WTC11 (cell line): ENCODE measurements at regions not wholly inside any gene's neighbourhood (a gene's known extent, or its start where the extent isn't known, plus 50 kb on each side); places are given as distances from the start of the nearest gene placed in this dataset.

Experiments used
- ATAC-seq: fragments of 200-7000 bp; cut with Tn5 transposase; 2 replicates; pipeline ENCODE4 v1.10.0; 2021; ENCODE audit warnings: mild to moderate bottlenecking, moderate library complexity
- CTCF ChIA-PET: fragments of 300-600 bp; sonication (Branson Sonifier 250); formaldehyde crosslinking; loops from one replicate; lab custom pipeline; 2021; ENCODE audit warnings: antibody characterized with exemption; lab: Charles Lee
- POLR2A ChIA-PET: fragments of 350-600 bp; sonication (Branson Sonifier 250); formaldehyde crosslinking; loops from one replicate; lab custom pipeline; 2021; ENCODE audit warnings: antibody characterized with exemption; lab: Charles Lee
- DNase-seq: peaks from one replicate; pipeline ENCODE4 v3.0.0; 2021; ENCODE audit warnings: low spot score
- H3K27ac Mint-ChIP-seq: 2 replicates; pipeline ENCODE4 v1.8.0; 2021; ENCODE audit warnings: mixed read lengths
- H3K27me3 Mint-ChIP-seq: 2 replicates; pipeline ENCODE4 v1.8.0; 2021; ENCODE audit warnings: low read depth, mild to moderate bottlenecking, moderate library complexity, mixed read lengths
- H3K36me3 Mint-ChIP-seq: 2 replicates; pipeline ENCODE4 v1.8.0; 2021; ENCODE audit warnings: mixed read lengths
- H3K4me1 Mint-ChIP-seq: 2 replicates; pipeline ENCODE4 v1.8.0; 2022; ENCODE audit warnings: mixed read lengths
- H3K4me3 Mint-ChIP-seq: 2 replicates; pipeline ENCODE4 v1.8.0; 2021; ENCODE audit warnings: mild to moderate bottlenecking, moderate library complexity, mixed read lengths
- H3K9me3 Mint-ChIP-seq: 2 replicates; pipeline ENCODE4 v1.8.0; 2021; ENCODE audit warnings: mixed read lengths
- ATF1 ChIP-seq: sonication (generic); formaldehyde crosslinking; IDR thresholded peaks from 2 replicates; pipeline ENCODE4 v1.8.1; 2023; ENCODE audit warnings: mild to moderate bottlenecking, moderate library complexity, missing genetic modification reagents
- ELF4 ChIP-seq: sonication (generic); formaldehyde crosslinking; IDR thresholded peaks from 2 replicates; pipeline ENCODE4 v1.8.1; 2022; ENCODE audit warnings: low read depth, mild to moderate bottlenecking, moderate library complexity, missing genetic modification reagents
- HMGA2 ChIP-seq: fragments of 250-450 bp; sonication (Bioruptor Pico); IDR thresholded peaks from 2 replicates; pipeline ENCODE4 v1.4.0; 2021; ENCODE audit warnings: mild to moderate bottlenecking, moderate library complexity
- MAX ChIP-seq: sonication (generic); formaldehyde crosslinking; IDR thresholded peaks from 2 replicates; pipeline ENCODE4 v1.8.0; 2022; ENCODE audit warnings: mild to moderate bottlenecking, missing genetic modification reagents
- MXD4 ChIP-seq: fragments of 250-450 bp; sonication (Bioruptor Pico); IDR thresholded peaks from 2 replicates; pipeline ENCODE4 v1.8.0; 2021; ENCODE audit warnings: mild to moderate bottlenecking, moderate library complexity, borderline replicate concordance
- NR2C2 ChIP-seq: sonication (generic); formaldehyde crosslinking; IDR thresholded peaks from 2 replicates; pipeline ENCODE4 v1.8.0; 2022; ENCODE audit warnings: mild to moderate bottlenecking, missing genetic modification reagents
- PREB ChIP-seq: sonication (generic); formaldehyde crosslinking; IDR thresholded peaks from 2 replicates; pipeline ENCODE4 v1.8.1; 2022; ENCODE audit warnings: mild to moderate bottlenecking, missing genetic modification reagents, moderate library complexity, borderline replicate concordance
- RELA ChIP-seq: sonication (generic); formaldehyde crosslinking; IDR thresholded peaks from 2 replicates; pipeline ENCODE4 v1.8.1; 2022; ENCODE audit warnings: missing genetic modification reagents, mild to moderate bottlenecking, borderline replicate concordance
- RORB ChIP-seq: fragments of 250-450 bp; sonication (Bioruptor Pico); IDR thresholded peaks from 2 replicates; pipeline ENCODE4 v1.9.0; 2021; ENCODE audit warnings: mild to moderate bottlenecking
- TCF7 ChIP-seq: sonication (generic); formaldehyde crosslinking; IDR thresholded peaks from 2 replicates; pipeline ENCODE4 v1.8.0; 2022; ENCODE audit warnings: mild to moderate bottlenecking, low read depth, missing genetic modification reagents, moderate library complexity
- USF1 ChIP-seq: sonication (generic); formaldehyde crosslinking; IDR thresholded peaks from 2 replicates; pipeline ENCODE4 v1.8.0; 2022; ENCODE audit warnings: mild to moderate bottlenecking, missing genetic modification reagents
- ZBTB43 ChIP-seq: sonication (generic); formaldehyde crosslinking; IDR thresholded peaks from 2 replicates; pipeline ENCODE4 v1.8.1; 2023; ENCODE audit warnings: mild to moderate bottlenecking, missing genetic modification reagents
- ZNF317 ChIP-seq: sonication (generic); formaldehyde crosslinking; IDR thresholded peaks from 2 replicates; pipeline ENCODE4 v1.8.1; 2023; ENCODE audit warnings: low read depth, mild to moderate bottlenecking, moderate library complexity, missing genetic modification reagents, borderline replicate concordance
- ZNF423 ChIP-seq: fragments of 250-450 bp; sonication (Bioruptor Pico); IDR thresholded peaks from 2 replicates; pipeline ENCODE4 v2.1.2; 2022; ENCODE audit warnings: mild to moderate bottlenecking, moderate library complexity
- ZNF425 ChIP-seq: fragments of 250-450 bp; sonication (Bioruptor Pico); conservative IDR thresholded peaks from 2 replicates; pipeline ENCODE4 v1.9.0; 2021; ENCODE audit warnings: mild to moderate bottlenecking
- TF ChIP-seq, protein P1 (sequence below): fragments of 250-450 bp; sonication (Bioruptor Pico); IDR thresholded peaks from 2 replicates; pipeline ENCODE4 v1.9.0; 2021; ENCODE audit warnings: mild to moderate bottlenecking
- TF ChIP-seq, protein P2 (sequence below): sonication (generic); formaldehyde crosslinking; IDR thresholded peaks from 2 replicates; pipeline ENCODE4 v1.8.1; 2023; ENCODE audit warnings: mild to moderate bottlenecking, missing genetic modification reagents, moderate library complexity
- TF ChIP-seq, protein P3 (sequence below): sonication (generic); formaldehyde crosslinking; IDR thresholded peaks from 2 replicates; pipeline ENCODE4 v1.8.1; 2023; ENCODE audit warnings: mild to moderate bottlenecking, missing genetic modification reagents, borderline replicate concordance
- TF ChIP-seq, protein P4 (sequence below): fragments of 250-450 bp; sonication (Bioruptor Pico); IDR thresholded peaks from 2 replicates; pipeline ENCODE4 v1.9.0; 2021; ENCODE audit warnings: mild to moderate bottlenecking
- TF ChIP-seq, protein P5 (sequence below): fragments of 250-450 bp; sonication (Bioruptor Pico); IDR thresholded peaks from 2 replicates; pipeline ENCODE4 v2.1.2; 2022; ENCODE audit warnings: mild to moderate bottlenecking, moderate library complexity

GRCh38 chrX:1140236-1140681 is 72.2 kb downstream of the CRLF2 start:
- POLR2A ChIA-PET: no interaction called here
- Mint-ChIP-seq H3K27me3 (no peaks in the 10 kb centered on the region), H3K27ac (no peak overlapping the region), H3K9me3 (peaks cover 8% of the 10 kb centered on the region), H3K4me3 (no peak overlapping the region), H3K4me1 (peaks cover 7% of the 10 kb centered on the region; the same call in 1 of the 2 replicates), H3K36me3 (peaks cover 4% of the 10 kb centered on the region; the same call in 1 of the 2 replicates)
- TF ChIP-seq, protein P1, sequence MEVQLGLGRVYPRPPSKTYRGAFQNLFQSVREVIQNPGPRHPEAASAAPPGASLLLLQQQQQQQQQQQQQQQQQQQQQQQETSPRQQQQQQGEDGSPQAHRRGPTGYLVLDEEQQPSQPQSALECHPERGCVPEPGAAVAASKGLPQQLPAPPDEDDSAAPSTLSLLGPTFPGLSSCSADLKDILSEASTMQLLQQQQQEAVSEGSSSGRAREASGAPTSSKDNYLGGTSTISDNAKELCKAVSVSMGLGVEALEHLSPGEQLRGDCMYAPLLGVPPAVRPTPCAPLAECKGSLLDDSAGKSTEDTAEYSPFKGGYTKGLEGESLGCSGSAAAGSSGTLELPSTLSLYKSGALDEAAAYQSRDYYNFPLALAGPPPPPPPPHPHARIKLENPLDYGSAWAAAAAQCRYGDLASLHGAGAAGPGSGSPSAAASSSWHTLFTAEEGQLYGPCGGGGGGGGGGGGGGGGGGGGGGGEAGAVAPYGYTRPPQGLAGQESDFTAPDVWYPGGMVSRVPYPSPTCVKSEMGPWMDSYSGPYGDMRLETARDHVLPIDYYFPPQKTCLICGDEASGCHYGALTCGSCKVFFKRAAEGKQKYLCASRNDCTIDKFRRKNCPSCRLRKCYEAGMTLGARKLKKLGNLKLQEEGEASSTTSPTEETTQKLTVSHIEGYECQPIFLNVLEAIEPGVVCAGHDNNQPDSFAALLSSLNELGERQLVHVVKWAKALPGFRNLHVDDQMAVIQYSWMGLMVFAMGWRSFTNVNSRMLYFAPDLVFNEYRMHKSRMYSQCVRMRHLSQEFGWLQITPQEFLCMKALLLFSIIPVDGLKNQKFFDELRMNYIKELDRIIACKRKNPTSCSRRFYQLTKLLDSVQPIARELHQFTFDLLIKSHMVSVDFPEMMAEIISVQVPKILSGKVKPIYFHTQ (CRISPR knock-in tag): no peak
- TF ChIP-seq HMGA2 (CRISPR knock-in tag) (no peak), MAX (no peak), MXD4 (no peak), RELA (CRISPR knock-in tag) (no peak), ELF4 (no peak), RORB (CRISPR knock-in tag) (no peak), ZNF425 (CRISPR knock-in tag) (no peak), USF1 (CRISPR knock-in tag) (no peak), ZNF317 (CRISPR knock-in tag) (no peak), ATF1 (no peak), PREB (no peak), TCF7 (no peak), NR2C2 (CRISPR knock-in tag) (no peak), ZBTB43 (CRISPR knock-in tag) (no peak), ZNF423 (no peak)
- TF ChIP-seq, protein P2, sequence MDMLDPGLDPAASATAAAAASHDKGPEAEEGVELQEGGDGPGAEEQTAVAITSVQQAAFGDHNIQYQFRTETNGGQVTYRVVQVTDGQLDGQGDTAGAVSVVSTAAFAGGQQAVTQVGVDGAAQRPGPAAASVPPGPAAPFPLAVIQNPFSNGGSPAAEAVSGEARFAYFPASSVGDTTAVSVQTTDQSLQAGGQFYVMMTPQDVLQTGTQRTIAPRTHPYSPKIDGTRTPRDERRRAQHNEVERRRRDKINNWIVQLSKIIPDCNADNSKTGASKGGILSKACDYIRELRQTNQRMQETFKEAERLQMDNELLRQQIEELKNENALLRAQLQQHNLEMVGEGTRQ (CRISPR knock-in tag): no peak
- TF ChIP-seq, protein P3, sequence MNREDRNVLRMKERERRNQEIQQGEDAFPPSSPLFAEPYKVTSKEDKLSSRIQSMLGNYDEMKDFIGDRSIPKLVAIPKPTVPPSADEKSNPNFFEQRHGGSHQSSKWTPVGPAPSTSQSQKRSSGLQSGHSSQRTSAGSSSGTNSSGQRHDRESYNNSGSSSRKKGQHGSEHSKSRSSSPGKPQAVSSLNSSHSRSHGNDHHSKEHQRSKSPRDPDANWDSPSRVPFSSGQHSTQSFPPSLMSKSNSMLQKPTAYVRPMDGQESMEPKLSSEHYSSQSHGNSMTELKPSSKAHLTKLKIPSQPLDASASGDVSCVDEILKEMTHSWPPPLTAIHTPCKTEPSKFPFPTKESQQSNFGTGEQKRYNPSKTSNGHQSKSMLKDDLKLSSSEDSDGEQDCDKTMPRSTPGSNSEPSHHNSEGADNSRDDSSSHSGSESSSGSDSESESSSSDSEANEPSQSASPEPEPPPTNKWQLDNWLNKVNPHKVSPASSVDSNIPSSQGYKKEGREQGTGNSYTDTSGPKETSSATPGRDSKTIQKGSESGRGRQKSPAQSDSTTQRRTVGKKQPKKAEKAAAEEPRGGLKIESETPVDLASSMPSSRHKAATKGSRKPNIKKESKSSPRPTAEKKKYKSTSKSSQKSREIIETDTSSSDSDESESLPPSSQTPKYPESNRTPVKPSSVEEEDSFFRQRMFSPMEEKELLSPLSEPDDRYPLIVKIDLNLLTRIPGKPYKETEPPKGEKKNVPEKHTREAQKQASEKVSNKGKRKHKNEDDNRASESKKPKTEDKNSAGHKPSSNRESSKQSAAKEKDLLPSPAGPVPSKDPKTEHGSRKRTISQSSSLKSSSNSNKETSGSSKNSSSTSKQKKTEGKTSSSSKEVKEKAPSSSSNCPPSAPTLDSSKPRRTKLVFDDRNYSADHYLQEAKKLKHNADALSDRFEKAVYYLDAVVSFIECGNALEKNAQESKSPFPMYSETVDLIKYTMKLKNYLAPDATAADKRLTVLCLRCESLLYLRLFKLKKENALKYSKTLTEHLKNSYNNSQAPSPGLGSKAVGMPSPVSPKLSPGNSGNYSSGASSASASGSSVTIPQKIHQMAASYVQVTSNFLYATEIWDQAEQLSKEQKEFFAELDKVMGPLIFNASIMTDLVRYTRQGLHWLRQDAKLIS (CRISPR knock-in tag): no peak
- TF ChIP-seq, protein P4, sequence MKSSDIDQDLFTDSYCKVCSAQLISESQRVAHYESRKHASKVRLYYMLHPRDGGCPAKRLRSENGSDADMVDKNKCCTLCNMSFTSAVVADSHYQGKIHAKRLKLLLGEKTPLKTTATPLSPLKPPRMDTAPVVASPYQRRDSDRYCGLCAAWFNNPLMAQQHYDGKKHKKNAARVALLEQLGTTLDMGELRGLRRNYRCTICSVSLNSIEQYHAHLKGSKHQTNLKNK: no peak
- TF ChIP-seq, protein P5, sequence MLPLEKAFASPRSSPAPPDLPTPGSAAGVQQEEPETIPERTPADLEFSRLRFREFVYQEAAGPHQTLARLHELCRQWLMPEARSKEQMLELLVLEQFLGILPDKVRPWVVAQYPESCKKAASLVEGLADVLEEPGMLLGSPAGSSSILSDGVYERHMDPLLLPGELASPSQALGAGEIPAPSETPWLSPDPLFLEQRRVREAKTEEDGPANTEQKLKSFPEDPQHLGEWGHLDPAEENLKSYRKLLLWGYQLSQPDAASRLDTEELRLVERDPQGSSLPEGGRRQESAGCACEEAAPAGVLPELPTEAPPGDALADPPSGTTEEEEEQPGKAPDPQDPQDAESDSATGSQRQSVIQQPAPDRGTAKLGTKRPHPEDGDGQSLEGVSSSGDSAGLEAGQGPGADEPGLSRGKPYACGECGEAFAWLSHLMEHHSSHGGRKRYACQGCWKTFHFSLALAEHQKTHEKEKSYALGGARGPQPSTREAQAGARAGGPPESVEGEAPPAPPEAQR (CRISPR knock-in tag): no peak
- DNase-seq: no peak
- no peak for ATAC-seq
- CTCF ChIA-PET: no interaction called here
